Cardiac fibroblast (primary cell): ENCODE measurements at regions not wholly inside any gene's neighbourhood (a gene's known extent, or its start where the extent isn't known, plus 50 kb on each side); places are given as distances from the start of the nearest gene placed in this dataset.

Experiments used
- DNase-seq, 2 donors: peaks; one replicate each; pipeline versions ENCODE4 v3.0.0 to v3.0.0-alpha.2; 2010; ENCODE audit warnings: low read depth in 2 of 2
- H3K4me3 ChIP-seq, 2 donors: replicated peaks in 1 of 2; 1 replicate in 1 of 2; 2 replicates in 1 of 2; pipeline ENCODE4 v1.5.1; 2011; ENCODE audit warnings: low read depth in 2 of 2, low read length in 2 of 2, mild to moderate bottlenecking in 2 of 2, moderate library complexity in 1 of 2
- CTCF ChIP-seq: IDR thresholded peaks from one replicate; pipeline ENCODE4 v1.5.1; 2011; ENCODE audit warnings: low read depth, mild to moderate bottlenecking, low read length, inconsistent platforms

- H3K4me3 ChIP-seq = no peak overlapping the region
- no peak for DNase-seq
- no peak for TF ChIP-seq CTCF
Measured at GRCh38 chr22:25360411-25360810, 141.0 kb downstream of the CRYBB2 start.

- no peak for TF ChIP-seq CTCF
- no peak overlapping the region for H3K4me3 ChIP-seq
- DNase-seq = no peak
Measured at GRCh38 chr22:25360891-25361645, 141.6 kb downstream of the CRYBB2 start.

- DNase-seq = no peak
- no peak overlapping the region for H3K4me3 ChIP-seq
- TF ChIP-seq CTCF = no peak
Measured at GRCh38 chr22:25361899-25362214, 142.4 kb downstream of the CRYBB2 start.

GRCh38 chr22:25362215-25362882 lies 142.9 kb downstream of the CRYBB2 start:
- DNase-seq = peak; percentile 50 to 54
- H3K4me3 ChIP-seq = no peak overlapping the region
- peak; percentile 92 for TF ChIP-seq CTCF

- no peak overlapping the region for H3K4me3 ChIP-seq
- DNase-seq = no peak
- no peak for TF ChIP-seq CTCF
Measured at GRCh38 chr22:25362883-25363240, 143.4 kb downstream of the CRYBB2 start.

GRCh38 chr22:25363474-25363873 lies 144.0 kb downstream of the CRYBB2 start:
- TF ChIP-seq CTCF = no peak
- no peak overlapping the region for H3K4me3 ChIP-seq
- DNase-seq = no peak
